NB4 (cell line): ENCODE measurements at regions not wholly inside any gene's neighbourhood (a gene's known extent, or its start where the extent isn't known, plus 50 kb on each side); places are given as distances from the start of the nearest gene placed in this dataset.

ENCODE experiments used
- MYC ChIP-seq: IDR thresholded peaks from 2 replicates; pipeline ENCODE4 v1.6.1; 2011; ENCODE audit warnings: low read depth, low read length
- POLR2A ChIP-seq: IDR thresholded peaks from 2 replicates; pipeline ENCODE4 v1.6.1; 2011; ENCODE audit warnings: mild to moderate bottlenecking; ENCODE audit not compliant: insufficient read length; ENCODE audit errors: extremely low read depth
- TF ChIP-seq, protein P1 (sequence below): IDR thresholded peaks from one replicate; pipeline ENCODE4 v1.5.1; 2012; ENCODE audit warnings: low read depth, low read length
- TF ChIP-seq, protein P2 (sequence below): IDR thresholded peaks from 2 replicates; pipeline ENCODE4 v1.6.1; 2011; ENCODE audit warnings: low read depth, low read length

GRCh38 chr7:25727876-25728275 lies 424.1 kb upstream of the NFE2L3 start:
- TF ChIP-seq, protein P1, sequence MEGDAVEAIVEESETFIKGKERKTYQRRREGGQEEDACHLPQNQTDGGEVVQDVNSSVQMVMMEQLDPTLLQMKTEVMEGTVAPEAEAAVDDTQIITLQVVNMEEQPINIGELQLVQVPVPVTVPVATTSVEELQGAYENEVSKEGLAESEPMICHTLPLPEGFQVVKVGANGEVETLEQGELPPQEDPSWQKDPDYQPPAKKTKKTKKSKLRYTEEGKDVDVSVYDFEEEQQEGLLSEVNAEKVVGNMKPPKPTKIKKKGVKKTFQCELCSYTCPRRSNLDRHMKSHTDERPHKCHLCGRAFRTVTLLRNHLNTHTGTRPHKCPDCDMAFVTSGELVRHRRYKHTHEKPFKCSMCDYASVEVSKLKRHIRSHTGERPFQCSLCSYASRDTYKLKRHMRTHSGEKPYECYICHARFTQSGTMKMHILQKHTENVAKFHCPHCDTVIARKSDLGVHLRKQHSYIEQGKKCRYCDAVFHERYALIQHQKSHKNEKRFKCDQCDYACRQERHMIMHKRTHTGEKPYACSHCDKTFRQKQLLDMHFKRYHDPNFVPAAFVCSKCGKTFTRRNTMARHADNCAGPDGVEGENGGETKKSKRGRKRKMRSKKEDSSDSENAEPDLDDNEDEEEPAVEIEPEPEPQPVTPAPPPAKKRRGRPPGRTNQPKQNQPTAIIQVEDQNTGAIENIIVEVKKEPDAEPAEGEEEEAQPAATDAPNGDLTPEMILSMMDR = no peak
- no peak for TF ChIP-seq POLR2A
- no peak for TF ChIP-seq MYC
- TF ChIP-seq, protein P2, sequence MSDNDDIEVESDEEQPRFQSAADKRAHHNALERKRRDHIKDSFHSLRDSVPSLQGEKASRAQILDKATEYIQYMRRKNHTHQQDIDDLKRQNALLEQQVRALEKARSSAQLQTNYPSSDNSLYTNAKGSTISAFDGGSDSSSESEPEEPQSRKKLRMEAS = no peak
